SU-DHL-6 (cell line): ENCODE measurements at regions not wholly inside any gene's neighbourhood (a gene's known extent, or its start where the extent isn't known, plus 50 kb on each side); places are given as distances from the start of the nearest gene placed in this dataset.

Source experiments
- H2AFZ ChIP-seq: fragments of 200-600 bp; sonication (generic); 2 replicates; pipeline ENCODE4 v1.6.1; 2014; ENCODE audit warnings: low read depth, mild to moderate bottlenecking, moderate library complexity, mixed read lengths, antibody characterized with exemption, low read length; ENCODE audit not compliant: severe bottlenecking
- H3F3A ChIP-seq: fragments of 200-600 bp; shearing (Covaris generic); 2 replicates; pipeline ENCODE4 v1.6.0; 2016; ENCODE audit warnings: antibody characterized with exemption, mild to moderate bottlenecking; ENCODE audit not compliant: insufficient read depth
- H3K27ac ChIP-seq: fragments of 200-600 bp; sonication (generic); 2 replicates; pipeline ENCODE4 v1.5.1; 2016; ENCODE audit warnings: low read depth, mild to moderate bottlenecking, low read length, moderate library complexity, mixed read lengths
- H3K27me3 ChIP-seq: fragments of 200-600 bp; sonication (generic), shearing (Covaris generic); 2 replicates; pipeline ENCODE4 v1.6.0; 2014; ENCODE audit warnings: mild to moderate bottlenecking, low read length
- H3K36me3 ChIP-seq: fragments of 200-600 bp; sonication (generic); 2 replicates; pipeline ENCODE4 v1.6.1; 2014; ENCODE audit warnings: mild to moderate bottlenecking, low read length, mixed read lengths
- H3K4me2 ChIP-seq: fragments of 300-600, 200-600 bp; shearing (Covaris generic), sonication (generic); 2 replicates; pipeline ENCODE4 v1.6.0; 2014; ENCODE audit warnings: low read length, low read depth, mild to moderate bottlenecking; ENCODE audit not compliant: poor library complexity, severe bottlenecking
- H3K4me3 ChIP-seq: fragments of 200-600 bp; sonication (generic); 2 replicates; pipeline ENCODE4 v1.5.1; 2014; ENCODE audit warnings: antibody characterized with exemption, low read length, mild to moderate bottlenecking, mixed read lengths; ENCODE audit not compliant: insufficient read depth, poor library complexity, severe bottlenecking
- H3K79me2 ChIP-seq: fragments of 200-600 bp; sonication (generic); 2 replicates; pipeline ENCODE4 v1.6.1; 2014; ENCODE audit warnings: mild to moderate bottlenecking, low read length, moderate library complexity; ENCODE audit not compliant: insufficient read depth
- H3K9ac ChIP-seq: fragments of 200-600 bp; sonication (generic); 2 replicates; pipeline ENCODE4 v1.7.0; 2014; ENCODE audit warnings: mild to moderate bottlenecking, low read length
- H3K9me2 ChIP-seq: fragments of 200-600 bp; sonication (generic); replicated peaks from 2 replicates; pipeline ENCODE4 v1.6.1; 2014; ENCODE audit warnings: low read length; ENCODE audit not compliant: insufficient read depth
- H3K9me3 ChIP-seq: fragments of 200-600 bp; sonication (generic); 2 replicates; pipeline ENCODE4 v1.6.1; 2014; ENCODE audit warnings: low read length, mixed read lengths; ENCODE audit not compliant: insufficient read depth
- H4K20me1 ChIP-seq: fragments of 200-600 bp; sonication (generic); 2 replicates; pipeline ENCODE4 v1.6.1; 2014; ENCODE audit warnings: low read depth, mild to moderate bottlenecking, antibody characterized with exemption, low read length, moderate library complexity, mixed read lengths
- EZH2phosphoT487 ChIP-seq: fragments of 200-600 bp; sonication (generic), shearing (Covaris generic); conservative IDR thresholded peaks from 2 replicates; pipeline ENCODE4 v1.6.1; 2018; ENCODE audit warnings: mild to moderate bottlenecking, antibody characterized with exemption, low read length, moderate library complexity, mixed read lengths
- TF ChIP-seq, protein P1 (sequence below): fragments of 200-600 bp; sonication (generic); IDR thresholded peaks from one replicate; pipeline ENCODE4 v1.5.1; 2017; ENCODE audit warnings: antibody characterized with exemption, mild to moderate bottlenecking, low read length, moderate library complexity; ENCODE audit not compliant: insufficient read depth, poor library complexity, severe bottlenecking

DNA sequence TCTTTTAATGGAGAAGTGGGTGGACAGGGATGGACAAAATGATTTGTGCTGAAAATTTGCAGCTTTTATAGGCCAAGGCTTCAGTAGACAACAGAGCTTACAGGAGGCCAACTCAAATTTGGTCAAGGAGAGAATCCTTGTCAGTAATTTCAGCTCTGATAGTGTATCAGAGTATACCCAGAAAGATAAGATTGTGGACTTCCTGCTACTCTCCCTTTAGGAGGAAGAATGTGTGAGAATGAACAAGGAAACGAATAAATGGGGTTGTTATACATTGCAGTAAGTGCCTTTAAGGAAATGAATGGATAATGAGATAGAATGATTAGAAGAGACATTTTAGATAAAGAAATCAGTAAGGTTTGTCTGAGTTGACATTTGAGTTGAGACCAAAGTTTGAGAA is 519.9 kb downstream of the UTRN start:
- Histone ChIP-seq H3K79me2 (no peaks in the 10 kb centered on the region), H3K27me3 (no peaks in the 10 kb centered on the region), H3K9ac (no peak overlapping the region), H3K4me2 (no peak overlapping the region), H3K27ac (no peak overlapping the region), H3K9me2 (no peaks in the 10 kb centered on the region), H2AFZ (no peak overlapping the region), H4K20me1 (no peaks in the 10 kb centered on the region), H3K36me3 (no peaks in the 10 kb centered on the region), H3F3A (no peaks in the 10 kb centered on the region; the same call in 1 of the 2 replicates), H3K4me3 (no peak overlapping the region), H3K9me3 (no peaks in the 10 kb centered on the region)
- TF ChIP-seq, protein P1, sequence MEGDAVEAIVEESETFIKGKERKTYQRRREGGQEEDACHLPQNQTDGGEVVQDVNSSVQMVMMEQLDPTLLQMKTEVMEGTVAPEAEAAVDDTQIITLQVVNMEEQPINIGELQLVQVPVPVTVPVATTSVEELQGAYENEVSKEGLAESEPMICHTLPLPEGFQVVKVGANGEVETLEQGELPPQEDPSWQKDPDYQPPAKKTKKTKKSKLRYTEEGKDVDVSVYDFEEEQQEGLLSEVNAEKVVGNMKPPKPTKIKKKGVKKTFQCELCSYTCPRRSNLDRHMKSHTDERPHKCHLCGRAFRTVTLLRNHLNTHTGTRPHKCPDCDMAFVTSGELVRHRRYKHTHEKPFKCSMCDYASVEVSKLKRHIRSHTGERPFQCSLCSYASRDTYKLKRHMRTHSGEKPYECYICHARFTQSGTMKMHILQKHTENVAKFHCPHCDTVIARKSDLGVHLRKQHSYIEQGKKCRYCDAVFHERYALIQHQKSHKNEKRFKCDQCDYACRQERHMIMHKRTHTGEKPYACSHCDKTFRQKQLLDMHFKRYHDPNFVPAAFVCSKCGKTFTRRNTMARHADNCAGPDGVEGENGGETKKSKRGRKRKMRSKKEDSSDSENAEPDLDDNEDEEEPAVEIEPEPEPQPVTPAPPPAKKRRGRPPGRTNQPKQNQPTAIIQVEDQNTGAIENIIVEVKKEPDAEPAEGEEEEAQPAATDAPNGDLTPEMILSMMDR, result no peak
- no peak for TF ChIP-seq EZH2phosphoT487

DNA sequence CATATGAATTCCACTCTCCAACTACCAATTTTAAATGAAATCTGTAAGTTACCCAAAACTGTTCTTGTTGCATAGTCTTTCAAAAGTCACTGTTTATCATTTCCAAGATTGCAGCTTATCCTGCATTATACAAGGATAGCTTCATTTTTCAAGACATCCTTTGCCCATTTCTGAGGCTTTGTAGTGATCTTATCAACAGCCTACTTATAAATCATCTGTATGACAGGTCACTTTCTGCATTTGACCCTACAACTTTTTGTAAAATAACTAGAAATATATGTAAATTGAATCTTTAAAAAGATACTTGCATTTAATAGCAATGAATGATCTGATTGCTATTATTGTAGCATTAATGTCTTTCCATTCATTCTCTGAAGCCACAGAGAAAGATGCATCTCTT is 521.1 kb downstream of the UTRN start:
- no peak for TF ChIP-seq EZH2phosphoT487
- TF ChIP-seq, protein P1, result no peak
- H3F3A ChIP-seq, result no peaks in the 10 kb centered on the region; the same call in 1 of the 2 replicates
- H2AFZ ChIP-seq, result no peak overlapping the region
- H4K20me1 ChIP-seq, result no peaks in the 10 kb centered on the region
- H3K9me2 ChIP-seq, result no peaks in the 10 kb centered on the region
- no peak overlapping the region for H3K4me2 ChIP-seq
- no peaks in the 10 kb centered on the region for H3K9me3 ChIP-seq
- no peaks in the 10 kb centered on the region for H3K27me3 ChIP-seq
- H3K27ac ChIP-seq, result no peak overlapping the region
- H3K4me3 ChIP-seq, result no peak overlapping the region
- no peaks in the 10 kb centered on the region for H3K79me2 ChIP-seq
- no peaks in the 10 kb centered on the region for H3K36me3 ChIP-seq
- H3K9ac ChIP-seq, result no peak overlapping the region

DNA sequence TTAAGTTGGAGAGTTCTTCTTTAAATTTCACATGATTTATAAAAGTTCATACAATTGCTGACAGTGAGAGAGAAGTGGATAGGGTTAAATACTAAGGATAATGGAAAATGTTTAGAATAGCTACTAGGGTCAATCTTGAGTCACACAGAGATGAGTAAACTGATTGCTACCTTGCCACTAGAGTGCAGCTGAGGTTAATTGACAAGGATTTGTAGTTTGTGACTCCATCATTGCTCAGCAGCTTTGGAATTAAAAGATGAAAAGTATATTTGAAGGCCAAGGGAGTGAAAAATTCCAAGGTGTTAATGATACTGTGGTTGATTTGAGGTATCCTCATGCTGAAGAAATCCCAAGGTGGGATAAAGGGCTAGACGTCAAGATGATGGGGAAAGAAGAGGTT is 524.0 kb downstream of the UTRN start:
- no peak overlapping the region for H2AFZ ChIP-seq

More for the DNA sequence above, 524.0 kb downstream of the UTRN start:
- Histone ChIP-seq H3K9ac (no peak overlapping the region), H3K27me3 (no peaks in the 10 kb centered on the region), H3K9me2 (no peaks in the 10 kb centered on the region), H3K79me2 (no peaks in the 10 kb centered on the region), H3K36me3 (no peaks in the 10 kb centered on the region), H3K27ac (no peak overlapping the region), H3K4me2 (no peak overlapping the region), H3F3A (no peaks in the 10 kb centered on the region), H4K20me1 (no peaks in the 10 kb centered on the region), H3K9me3 (no peaks in the 10 kb centered on the region), H3K4me3 (no peak overlapping the region)
- TF ChIP-seq EZH2phosphoT487, result no peak
- TF ChIP-seq, protein P1, result no peak
